BLaER1 treated with 17β-estradiol and CSF1 and Interleukin-3, amounts not matched to agents 10 nM and 100 nM (cell line): ENCODE measurements at regions not wholly inside any gene's neighbourhood (a gene's known extent, or its start where the extent isn't known, plus 50 kb on each side); places are given as distances from the start of the nearest gene placed in this dataset.

ENCODE experiments used
- H3K27ac ChIP-seq, 11 experiments: shearing (Covaris generic); formaldehyde crosslinking; 2 replicates each; pipeline ENCODE4 v1.8.1; 2022
- H3K27me3 ChIP-seq, 11 experiments: shearing (Covaris generic); formaldehyde crosslinking; 2 replicates each; pipeline ENCODE4 v1.8.1; 2022
- H3K36me3 ChIP-seq, 11 experiments: shearing (Covaris generic); formaldehyde crosslinking; 2 replicates each; pipeline ENCODE4 v1.8.1; 2022
- H3K4me1 ChIP-seq, 10 experiments: shearing (Covaris generic); formaldehyde crosslinking; 2 replicates each; pipeline ENCODE4 v1.8.1; 2022
- H3K4me2 ChIP-seq, 11 experiments: shearing (Covaris generic); formaldehyde crosslinking; 2 replicates each; pipeline ENCODE4 v1.8.1; 2022
- H3K4me3 ChIP-seq, 10 experiments: shearing (Covaris generic); formaldehyde crosslinking; 2 replicates each; pipeline ENCODE4 v1.8.1; 2022
- H3K9ac ChIP-seq, 11 experiments: shearing (Covaris generic); formaldehyde crosslinking; 2 replicates each; pipeline ENCODE4 v1.8.1; 2022
- H3K9me3 ChIP-seq, 11 experiments: shearing (Covaris generic); formaldehyde crosslinking; replicated peaks in 1 of 11; 2 replicates each; pipeline ENCODE4 v1.8.1; 2022
- H4K20me1 ChIP-seq, 11 experiments: shearing (Covaris generic); formaldehyde crosslinking; 2 replicates each; pipeline ENCODE4 v1.8.1; 2022
- Cebpa-rat ChIP-seq, 11 experiments: shearing (Covaris generic); IDR thresholded peaks; 2 replicates each; pipeline ENCODE4 v1.8.1; 2022

GRCh38 chr16:79317026-79317425, 283.5 kb downstream of the MAF start:
- Histone ChIP-seq H3K4me3 (no peak overlapping the region), H4K20me1 (no peaks in the 10 kb centered on the region), H3K9me3 (peaks cover 0 to 6% (median 0%) of the 10 kb centered on the region in 11 experiments; a peak in 1 of 22 replicates), H3K4me2 (peak overlapping the region in 1 of 11 experiments; percentile 28; a peak in 2 of 22 replicates), H3K27ac (no peak overlapping the region), H3K36me3 (no peaks in the 10 kb centered on the region), H3K9ac (no peak overlapping the region), H3K27me3 (no peaks in the 10 kb centered on the region), H3K4me1 (peaks cover 7 to 44% (median 10%) of the 10 kb centered on the region in 10 experiments; a peak in 19 of 20 replicates)
- no peak for TF ChIP-seq Cebpa-rat (IDR thresholded peaks at IDR 0.05)

GRCh38 chr16:79316004-79316458, 284.5 kb downstream of the MAF start:
- H3K27me3 ChIP-seq, result no peaks in the 10 kb centered on the region
- no peak overlapping the region for H3K9ac ChIP-seq
- H3K27ac ChIP-seq, result no peak overlapping the region
- no peak for TF ChIP-seq Cebpa-rat (IDR thresholded peaks at IDR 0.05)
- no peaks in the 10 kb centered on the region for H4K20me1 ChIP-seq
- peaks cover 7 to 53% (median 10%) of the 10 kb centered on the region in 10 experiments; a peak in 19 of 20 replicates for H3K4me1 ChIP-seq
- H3K4me2 ChIP-seq, result peak overlapping the region in 2 of 11 experiments; percentile 10 to 28; a peak in 3 of 22 replicates
- no peak overlapping the region for H3K4me3 ChIP-seq
- peaks cover 0 to 6% (median 0%) of the 10 kb centered on the region in 11 experiments; a peak in 1 of 22 replicates for H3K9me3 ChIP-seq
- no peaks in the 10 kb centered on the region for H3K36me3 ChIP-seq

- Histone ChIP-seq H3K9ac (no peak overlapping the region), H3K4me3 (no peak overlapping the region), H3K4me1 (peaks cover 7 to 79% (median 10%) of the 10 kb centered on the region in 10 experiments; a peak in 19 of 20 replicates), H3K27me3 (no peaks in the 10 kb centered on the region), H3K36me3 (no peaks in the 10 kb centered on the region), H3K9me3 (peaks cover 0 to 8% (median 0%) of the 10 kb centered on the region in 11 experiments; a peak in 2 of 22 replicates), H4K20me1 (no peaks in the 10 kb centered on the region), H3K27ac (no peak overlapping the region), H3K4me2 (no peak overlapping the region)
- TF ChIP-seq Cebpa-rat (IDR thresholded peaks at IDR 0.05), result no peak
These were observed 288.0 kb downstream of the MAF start for GRCh38 chr16:79312502-79312901.

- Histone ChIP-seq H4K20me1 (no peaks in the 10 kb centered on the region), H3K36me3 (no peaks in the 10 kb centered on the region), H3K9ac (no peak overlapping the region), H3K4me2 (no peak overlapping the region), H3K4me1 (peaks cover 7 to 83% (median 10%) of the 10 kb centered on the region in 10 experiments; a peak in 19 of 20 replicates), H3K9me3 (peaks cover 0 to 8% (median 0%) of the 10 kb centered on the region in 11 experiments; a peak in 2 of 22 replicates), H3K27ac (no peak overlapping the region), H3K27me3 (no peaks in the 10 kb centered on the region), H3K4me3 (no peak overlapping the region)
- TF ChIP-seq Cebpa-rat (IDR thresholded peaks at IDR 0.05), result no peak
These were observed 289.8 kb downstream of the MAF start for GRCh38 chr16:79310710-79311109.

- Histone ChIP-seq H3K36me3 (no peaks in the 10 kb centered on the region), H3K9ac (no peak overlapping the region), H3K27me3 (no peaks in the 10 kb centered on the region), H3K4me1 (peaks cover 4 to 87% (median 5%) of the 10 kb centered on the region in 10 experiments; a peak in 19 of 20 replicates), H4K20me1 (no peaks in the 10 kb centered on the region), H3K27ac (no peak overlapping the region), H3K9me3 (peaks cover 0 to 13% (median 0%) of the 10 kb centered on the region in 11 experiments; a peak in 2 of 22 replicates), H3K4me2 (peak overlapping the region in 2 of 11 experiments; percentile 1 to 60; a peak in 2 of 22 replicates), H3K4me3 (no peak overlapping the region)
- no peak for TF ChIP-seq Cebpa-rat (IDR thresholded peaks at IDR 0.05)
These were observed 290.9 kb downstream of the MAF start for GRCh38 chr16:79309606-79310005.

GRCh38 chr16:79307214-79307613, 293.3 kb downstream of the MAF start:
- peak in 1 of 11 experiments; percentile 58; a peak in 1 of 22 replicates for TF ChIP-seq Cebpa-rat (IDR thresholded peaks at IDR 0.05)
- Histone ChIP-seq H3K27ac (peak overlapping the region in 4 of 11 experiments; percentile 28 to 82 (median 70); a peak in 5 of 22 replicates), H4K20me1 (no peaks in the 10 kb centered on the region), H3K4me3 (no peak overlapping the region), H3K4me1 (peaks cover 0 to 84% (median 0%) of the 10 kb centered on the region in 10 experiments; a peak in 9 of 20 replicates), H3K27me3 (no peaks in the 10 kb centered on the region), H3K9ac (no peak overlapping the region; a peak in 1 of 22 replicates), H3K9me3 (peaks cover 0 to 13% (median 0%) of the 10 kb centered on the region in 11 experiments; a peak in 1 of 22 replicates), H3K36me3 (no peaks in the 10 kb centered on the region), H3K4me2 (peak overlapping the region in 4 of 11 experiments; percentile 32 to 82 (median 59); a peak in 7 of 22 replicates)

- Histone ChIP-seq H3K9ac (no peak overlapping the region), H3K4me2 (peak overlapping the region in 1 of 11 experiments; percentile 74; a peak in 1 of 22 replicates), H3K4me3 (no peak overlapping the region), H3K36me3 (no peaks in the 10 kb centered on the region), H3K27ac (no peak overlapping the region), H3K27me3 (no peaks in the 10 kb centered on the region), H4K20me1 (no peaks in the 10 kb centered on the region), H3K9me3 (peaks cover 0 to 13% (median 0%) of the 10 kb centered on the region in 11 experiments; a peak in 1 of 22 replicates), H3K4me1 (peaks cover 0 to 67% (median 0%) of the 10 kb centered on the region in 10 experiments; a peak in 9 of 20 replicates)
- TF ChIP-seq Cebpa-rat (IDR thresholded peaks at IDR 0.05), result no peak
These were observed 295.5 kb downstream of the MAF start for GRCh38 chr16:79305074-79305473.

GRCh38 chr16:79303959-79304387, 296.6 kb downstream of the MAF start:
- Histone ChIP-seq H3K27me3 (no peaks in the 10 kb centered on the region), H3K27ac (no peak overlapping the region), H3K9me3 (peaks cover 0 to 13% (median 0%) of the 10 kb centered on the region in 11 experiments; a peak in 1 of 22 replicates)

GRCh38 chr16:79303206-79303605, 297.3 kb downstream of the MAF start:
- Histone ChIP-seq H3K27ac (no peak overlapping the region), H3K4me1 (peaks cover 0 to 53% (median 4%) of the 10 kb centered on the region in 10 experiments; a peak in 11 of 20 replicates), H3K36me3 (no peaks in the 10 kb centered on the region), H3K4me3 (no peak overlapping the region), H4K20me1 (no peaks in the 10 kb centered on the region), H3K4me2 (peak overlapping the region in 2 of 11 experiments; percentile 34 to 45; a peak in 4 of 22 replicates), H3K9me3 (peaks cover 0 to 13% (median 0%) of the 10 kb centered on the region in 11 experiments; a peak in 1 of 22 replicates), H3K9ac (no peak overlapping the region), H3K27me3 (no peaks in the 10 kb centered on the region)
- TF ChIP-seq Cebpa-rat (IDR thresholded peaks at IDR 0.05), result no peak

More at GRCh38 chr16:79303959-79304387, 296.6 kb downstream of the MAF start:
- TF ChIP-seq Cebpa-rat (IDR thresholded peaks at IDR 0.05), result no peak
- Histone ChIP-seq H4K20me1 (no peaks in the 10 kb centered on the region), H3K9ac (no peak overlapping the region), H3K4me1 (peaks cover 0 to 56% (median 4%) of the 10 kb centered on the region in 10 experiments; a peak in 11 of 20 replicates), H3K36me3 (no peaks in the 10 kb centered on the region), H3K4me2 (peak overlapping the region in 2 of 11 experiments; percentile 34 to 45; a peak in 2 of 22 replicates), H3K4me3 (no peak overlapping the region)
